Suppressor macrophage treated with lipopolysaccharide for 1 hour (primary cell): ENCODE measurements at regions not wholly inside any gene's neighbourhood (a gene's known extent, or its start where the extent isn't known, plus 50 kb on each side); places are given as distances from the start of the nearest gene placed in this dataset.
A peak's percentile ranks its signal among the peaks of the same experiment; 100 is the strongest.

Experiments used
- DNase-seq, 3 donors: peaks; one replicate each; pipeline ENCODE4 v3.0.0-alpha.2; 2020 to 2022

GRCh38 chr3:42012935-42013690 is 51.2 kb upstream of the ULK4 start:
- peak; percentile 92 to 96 (median 95) for DNase-seq

GRCh38 chr3:42012383-42012934 is 50.6 kb upstream of the ULK4 start:
- peak; percentile 32 to 63 (median 35) for DNase-seq
